ENCODE measurements at regions not wholly inside any gene's neighbourhood (a gene's known extent, or its start where the extent isn't known, plus 50 kb on each side); places are given as distances from the start of the nearest gene placed in this dataset.
"Not testable (repeated sequence)": the region's sequence is repeated elsewhere in the genome, so short reads cannot be mapped to it uniquely, and the experiment has no call there.

GRCh38 chr16:29315916-29316517 lies 90.5 kb downstream of the NPIPB11 start:
- no peak overlapping the region for H3K4me3 ChIP-seq (ENCODE audit: low read depth, low read length)
- DNase-seq (ENCODE audit: low read depth): no peak
- TF ChIP-seq MAX (IDR thresholded peaks at IDR 0.05; ENCODE audit: low read depth, low read length): no peak
- TF ChIP-seq CTCF (IDR thresholded peaks at IDR 0.05; ENCODE audit: low read depth, low read length): no peak
- TF ChIP-seq MYC (IDR thresholded peaks at IDR 0.05; ENCODE audit: low read depth, low read length): no peak
- TF ChIP-seq POLR2A (IDR thresholded peaks at IDR 0.05; ENCODE audit: extremely low read depth, insufficient read length): no peak

- no peak for TF ChIP-seq POLR2A (IDR thresholded peaks at IDR 0.05; ENCODE audit: extremely low read depth, insufficient read length)
- no peak overlapping the region for H3K4me3 ChIP-seq (ENCODE audit: low read depth, low read length)
- DNase-seq (ENCODE audit: low read depth): no peak
Observed at GRCh38 chr16:29315046-29315445, 91.5 kb downstream of the NPIPB11 start.

- TF ChIP-seq POLR2A (IDR thresholded peaks at IDR 0.05; ENCODE audit: extremely low read depth, insufficient read length): no peak
- TF ChIP-seq CTCF (IDR thresholded peaks at IDR 0.05; ENCODE audit: low read depth, low read length): no peak
- no peak for TF ChIP-seq MAX (IDR thresholded peaks at IDR 0.05; ENCODE audit: low read depth, low read length)
- TF ChIP-seq MYC (IDR thresholded peaks at IDR 0.05; ENCODE audit: low read depth, low read length): no peak
- H3K4me3 ChIP-seq (ENCODE audit: low read depth, low read length): no peak overlapping the region
- no peak for DNase-seq (ENCODE audit: low read depth)
Observed at GRCh38 chr16:29314292-29314934, 92.1 kb downstream of the NPIPB11 start.

GRCh38 chr16:29313559-29314048 lies 92.9 kb downstream of the NPIPB11 start:
- TF ChIP-seq MYC (IDR thresholded peaks at IDR 0.05; ENCODE audit: low read depth, low read length) (no peak), MAX (IDR thresholded peaks at IDR 0.05; ENCODE audit: low read depth, low read length) (no peak), CTCF (IDR thresholded peaks at IDR 0.05; ENCODE audit: low read depth, low read length) (no peak), POLR2A (IDR thresholded peaks at IDR 0.05; ENCODE audit: extremely low read depth, insufficient read length) (no peak)
- DNase-seq (ENCODE audit: low read depth): no peak
- no peak overlapping the region for H3K4me3 ChIP-seq (ENCODE audit: low read depth, low read length)

- TF ChIP-seq MAX (IDR thresholded peaks at IDR 0.05; ENCODE audit: low read depth, low read length): no peak
- no peak for TF ChIP-seq CTCF (IDR thresholded peaks at IDR 0.05; ENCODE audit: low read depth, low read length)
- no peak for TF ChIP-seq POLR2A (IDR thresholded peaks at IDR 0.05; ENCODE audit: extremely low read depth, insufficient read length)
- no peak for TF ChIP-seq MYC (IDR thresholded peaks at IDR 0.05; ENCODE audit: low read depth, low read length)
- no peak for DNase-seq (ENCODE audit: low read depth)
- no peak overlapping the region for H3K4me3 ChIP-seq (ENCODE audit: low read depth, low read length)
Observed at GRCh38 chr16:29312835-29313558, 93.5 kb downstream of the NPIPB11 start.

- not testable (repeated sequence) for H3K4me3 ChIP-seq (ENCODE audit: low read depth, low read length); DNase-seq (ENCODE audit: low read depth)
Observed at GRCh38 chr16:29312345-29312675, 94.2 kb downstream of the NPIPB11 start.
